AG09309 (cell line): ENCODE measurements at regions not wholly inside any gene's neighbourhood (a gene's known extent, or its start where the extent isn't known, plus 50 kb on each side); places are given as distances from the start of the nearest gene placed in this dataset.

ENCODE experiments used
- DNase-seq: peaks from one replicate; pipeline ENCODE4 v3.0.0-alpha.2; 2010; ENCODE audit warnings: low read depth
- H3K4me3 ChIP-seq: 2 replicates; pipeline ENCODE4 v1.5.1; 2011; ENCODE audit warnings: mild to moderate bottlenecking, low read depth, low read length, moderate library complexity; ENCODE audit not compliant: control insufficient read depth
- TF ChIP-seq, protein P1 (sequence below): IDR thresholded peaks from 2 replicates; pipeline ENCODE4 v1.5.1; 2011; ENCODE audit warnings: mild to moderate bottlenecking, low read depth, low read length, inconsistent platforms; ENCODE audit not compliant: insufficient read depth, control insufficient read depth; ENCODE audit errors: missing control alignments

- DNase-seq = no peak
- TF ChIP-seq, protein P1, sequence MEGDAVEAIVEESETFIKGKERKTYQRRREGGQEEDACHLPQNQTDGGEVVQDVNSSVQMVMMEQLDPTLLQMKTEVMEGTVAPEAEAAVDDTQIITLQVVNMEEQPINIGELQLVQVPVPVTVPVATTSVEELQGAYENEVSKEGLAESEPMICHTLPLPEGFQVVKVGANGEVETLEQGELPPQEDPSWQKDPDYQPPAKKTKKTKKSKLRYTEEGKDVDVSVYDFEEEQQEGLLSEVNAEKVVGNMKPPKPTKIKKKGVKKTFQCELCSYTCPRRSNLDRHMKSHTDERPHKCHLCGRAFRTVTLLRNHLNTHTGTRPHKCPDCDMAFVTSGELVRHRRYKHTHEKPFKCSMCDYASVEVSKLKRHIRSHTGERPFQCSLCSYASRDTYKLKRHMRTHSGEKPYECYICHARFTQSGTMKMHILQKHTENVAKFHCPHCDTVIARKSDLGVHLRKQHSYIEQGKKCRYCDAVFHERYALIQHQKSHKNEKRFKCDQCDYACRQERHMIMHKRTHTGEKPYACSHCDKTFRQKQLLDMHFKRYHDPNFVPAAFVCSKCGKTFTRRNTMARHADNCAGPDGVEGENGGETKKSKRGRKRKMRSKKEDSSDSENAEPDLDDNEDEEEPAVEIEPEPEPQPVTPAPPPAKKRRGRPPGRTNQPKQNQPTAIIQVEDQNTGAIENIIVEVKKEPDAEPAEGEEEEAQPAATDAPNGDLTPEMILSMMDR = no peak
- H3K4me3 ChIP-seq = no peak overlapping the region
Observed at GRCh38 chr13:85675151-85675907, 123.9 kb downstream of the SLITRK6 start.

DNA sequence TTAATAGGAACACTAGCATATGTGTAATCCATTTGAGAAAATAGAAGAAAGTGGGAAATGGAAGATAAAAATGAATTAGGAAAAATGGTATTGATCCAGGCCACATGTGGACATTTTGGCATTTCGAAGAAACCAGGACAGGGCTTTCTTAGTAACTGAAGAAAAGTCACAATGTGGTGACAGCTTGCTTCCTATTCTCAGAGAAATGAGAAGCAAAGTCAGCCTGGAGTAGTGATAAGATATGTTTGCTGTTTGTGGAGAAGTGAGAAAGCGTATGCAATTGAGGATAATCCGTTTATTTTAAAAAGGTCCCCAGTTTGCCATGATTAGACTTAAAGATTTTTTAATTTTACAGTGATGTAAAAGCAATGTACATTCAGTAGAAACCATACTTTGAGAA, 127.9 kb downstream of the SLITRK6 start:
- no peak overlapping the region for H3K4me3 ChIP-seq
- DNase-seq = no peak
- TF ChIP-seq, protein P1 = no peak

DNA sequence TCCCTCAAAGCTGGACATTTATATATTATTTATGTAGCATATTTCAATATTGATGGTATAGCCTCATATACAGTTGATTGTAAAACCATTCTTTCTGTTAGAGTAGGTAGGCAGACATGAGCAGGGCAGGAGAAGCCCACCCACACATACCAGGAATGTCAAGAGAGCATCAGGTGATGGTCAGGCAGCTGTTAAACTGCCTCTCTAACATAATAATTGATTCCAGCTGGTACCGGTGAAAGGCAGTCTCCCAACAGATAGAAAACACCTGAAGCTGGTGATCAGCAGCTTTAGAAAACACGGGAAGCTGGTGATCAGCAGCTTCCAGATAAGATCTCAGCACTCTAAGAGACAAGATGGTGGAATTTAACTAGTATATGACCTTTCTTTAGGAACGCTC, 132.9 kb downstream of the SLITRK6 start:
- no peak overlapping the region for H3K4me3 ChIP-seq
- TF ChIP-seq, protein P1 = no peak
- no peak for DNase-seq

DNA sequence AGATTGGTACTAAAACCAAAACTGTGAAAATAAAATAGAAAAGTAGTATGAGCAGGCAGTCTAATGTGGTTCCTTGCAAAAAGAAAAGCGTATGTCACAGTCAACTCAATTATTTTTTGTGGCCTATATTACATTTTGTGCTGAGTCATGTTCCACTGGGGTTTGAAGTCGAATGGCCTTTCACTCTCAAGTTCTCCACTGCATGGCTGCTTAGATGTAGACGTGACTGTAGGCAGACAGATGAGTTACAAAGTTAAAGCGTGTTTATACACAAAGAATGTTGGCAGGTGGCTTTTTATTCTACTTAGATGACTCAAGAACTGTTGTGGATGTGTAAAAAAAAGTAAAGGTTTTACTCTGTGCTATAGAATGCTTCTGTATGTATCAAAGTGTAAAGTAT, 133.9 kb downstream of the SLITRK6 start:
- DNase-seq = no peak
- TF ChIP-seq, protein P1 = no peak
- no peak overlapping the region for H3K4me3 ChIP-seq

DNA sequence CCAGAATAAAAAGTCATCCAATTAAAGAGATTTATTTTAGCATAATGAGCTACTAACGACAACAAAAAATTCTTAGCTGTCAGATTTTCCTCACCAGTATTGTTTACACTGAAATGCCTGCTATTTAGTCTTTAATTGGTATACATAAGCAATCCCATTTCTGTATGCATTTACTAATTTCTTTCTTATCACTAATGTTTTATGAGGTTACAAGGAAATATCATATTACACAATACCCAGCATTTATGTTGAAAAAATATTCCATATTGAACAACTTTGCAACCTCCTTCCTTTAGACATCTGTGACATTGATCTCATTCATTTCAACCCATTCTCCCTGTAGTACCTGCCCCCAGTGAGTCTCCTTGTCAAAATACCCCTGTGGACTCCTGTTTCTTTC, 135.4 kb downstream of the SLITRK6 start:
- DNase-seq = no peak
- no peak overlapping the region for H3K4me3 ChIP-seq
- TF ChIP-seq, protein P1 = no peak

DNA sequence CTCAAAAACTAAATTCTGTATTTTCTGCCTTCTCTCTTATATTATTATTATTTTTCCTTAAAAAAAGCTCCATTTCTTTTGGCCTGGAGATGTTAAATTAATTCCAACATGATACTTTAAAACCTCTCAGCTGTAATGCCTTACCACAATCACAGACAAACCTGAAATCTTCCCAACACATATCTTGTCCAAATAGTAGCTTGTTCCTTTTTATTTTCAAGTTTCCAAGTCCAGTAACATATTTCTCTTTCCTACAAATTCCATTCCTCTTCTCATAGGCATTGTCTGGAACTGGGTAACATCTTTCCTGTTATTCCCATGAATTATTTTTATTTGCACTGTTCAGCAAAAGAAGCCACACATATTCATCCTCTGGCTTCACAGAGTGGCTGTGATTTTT, 137.0 kb downstream of the SLITRK6 start:
- DNase-seq = no peak
- TF ChIP-seq, protein P1 = no peak
- no peak overlapping the region for H3K4me3 ChIP-seq
